GM19372 (cell line): ENCODE measurements at regions not wholly inside any gene's neighbourhood (a gene's known extent, or its start where the extent isn't known, plus 50 kb on each side); places are given as distances from the start of the nearest gene placed in this dataset.
A peak's percentile ranks its signal among the peaks of the same experiment; 100 is the strongest.
"Not testable (repeated sequence)": the region's sequence is repeated elsewhere in the genome, so short reads cannot be mapped to it uniquely, and the experiment has no call there.

Experiments
- ATAC-seq: cut with Tn5 transposase; IDR thresholded peaks from one replicate; pipeline ENCODE4 v1.9.1; 2021; ENCODE audit warnings: mild to moderate bottlenecking, low read depth, moderate library complexity; ENCODE audit not compliant: unreplicated experiment

- no peak for ATAC-seq
Measured at GRCh38 chr4:189815404-189816192, 125.1 kb upstream of the FRG1 start.

DNA sequence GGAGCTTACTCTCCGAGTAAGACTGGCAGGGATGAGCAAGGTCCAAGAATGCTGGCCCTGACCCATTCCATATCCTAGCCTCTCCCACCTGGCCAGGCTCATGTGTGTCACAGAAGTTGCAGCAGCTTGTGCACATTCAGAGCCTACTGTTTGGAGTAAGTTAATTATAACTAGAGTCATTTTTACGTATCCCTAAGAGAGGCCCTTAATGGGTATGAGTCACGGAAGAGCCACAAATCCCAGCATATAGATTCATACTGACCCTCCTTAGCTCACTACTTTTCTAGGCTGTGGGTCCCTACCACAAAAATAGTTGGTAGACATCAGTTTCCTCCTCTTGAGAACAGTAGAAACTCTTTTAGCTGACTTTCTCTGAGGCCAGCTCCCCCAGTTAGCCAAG lies 118.3 kb upstream of the FRG1 start:
- no peak for ATAC-seq

DNA sequence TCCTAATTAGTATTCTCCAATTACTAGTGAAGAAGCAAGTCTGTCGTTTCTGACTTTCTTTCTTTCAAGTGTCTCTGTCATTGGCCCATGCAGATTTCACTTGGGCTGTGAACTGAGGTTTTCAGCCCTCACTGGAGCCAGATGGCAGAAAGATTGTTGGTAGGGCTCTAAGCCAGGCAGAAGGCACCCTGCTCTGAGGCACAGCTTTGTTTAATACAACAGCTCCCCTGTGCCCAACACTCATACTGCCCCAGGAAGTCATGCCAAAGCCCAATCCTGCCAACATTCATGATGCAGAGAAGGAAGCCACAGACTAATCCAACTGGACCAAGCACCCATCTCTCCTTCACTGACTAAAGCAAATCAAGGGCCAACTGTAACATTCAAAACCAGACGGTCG lies 117.1 kb upstream of the FRG1 start:
- no peak for ATAC-seq

- no peak for ATAC-seq
Measured at GRCh38 chr4:189825466-189825865, 115.2 kb upstream of the FRG1 start.

DNA sequence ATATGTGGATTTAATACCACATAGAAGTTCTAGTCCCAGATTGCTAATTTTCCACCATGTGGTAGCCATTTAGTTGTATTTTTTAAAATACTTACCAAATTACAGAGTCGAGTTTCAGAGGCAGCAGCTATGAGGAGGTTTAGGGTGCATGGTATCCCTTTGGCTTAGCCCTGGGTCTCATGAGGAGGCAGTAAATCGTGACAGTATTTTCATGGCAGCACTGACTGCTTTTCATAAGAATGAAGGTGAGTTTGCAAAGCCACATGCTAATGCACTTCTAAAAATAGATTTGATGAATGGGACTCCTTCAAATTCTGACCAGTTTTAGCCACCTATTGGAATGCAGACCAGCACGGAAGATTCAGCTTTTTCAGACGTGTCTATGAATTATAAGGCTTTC lies 114.0 kb upstream of the FRG1 start:
- ATAC-seq = no peak

DNA sequence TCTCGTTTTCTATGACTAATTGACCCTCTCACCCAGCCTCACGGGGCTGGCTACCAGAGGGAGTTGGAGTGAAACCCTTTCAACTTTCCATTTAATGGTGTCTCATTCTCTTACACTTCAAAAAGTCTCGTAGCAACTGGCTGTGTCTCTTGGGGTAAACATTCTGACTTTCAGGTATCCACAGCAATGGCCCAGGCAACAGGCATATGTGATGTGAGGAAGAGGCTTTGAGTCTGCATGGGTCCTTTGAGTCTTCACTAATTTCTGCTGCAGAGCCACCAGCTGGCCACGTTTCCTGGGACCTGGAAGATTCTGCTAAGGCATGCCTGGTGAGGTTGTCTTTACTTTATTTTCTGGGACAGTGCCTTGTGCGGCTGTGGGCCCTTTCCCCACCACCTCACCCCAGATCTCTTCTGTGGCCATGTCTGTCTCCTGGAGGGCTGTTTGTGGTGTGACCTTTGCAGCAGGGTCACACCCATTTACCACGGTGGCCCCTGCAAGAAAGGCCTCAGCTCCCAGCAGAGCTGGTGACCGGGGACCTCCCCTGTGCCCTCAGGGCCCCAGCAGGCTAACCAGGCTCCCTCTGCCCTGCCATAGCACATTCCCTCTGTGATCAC lies 112.5 kb upstream of the FRG1 start:
- no peak for ATAC-seq

GRCh38 chr4:189832528-189832927 lies 108.1 kb upstream of the FRG1 start:
- no peak for ATAC-seq

DNA sequence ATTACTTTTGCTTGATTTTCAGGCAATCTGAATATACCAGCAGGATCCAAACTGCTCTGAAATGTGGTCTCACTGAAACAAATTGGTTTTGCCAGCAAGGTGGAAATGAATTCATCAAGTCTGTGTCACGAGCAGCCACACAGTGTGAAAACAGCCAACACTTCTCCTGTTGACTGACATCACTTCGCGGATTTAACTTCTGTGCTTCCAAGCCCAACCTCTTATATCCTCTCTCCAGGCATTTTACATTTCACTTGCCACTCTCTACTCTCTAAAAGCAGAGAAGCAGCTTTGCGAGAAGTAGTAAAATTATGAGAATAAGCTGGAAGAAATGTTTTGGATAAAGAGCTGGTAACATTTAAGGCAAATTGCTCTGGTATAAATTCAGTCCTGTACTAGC lies 106.1 kb upstream of the FRG1 start:
- no peak for ATAC-seq

DNA sequence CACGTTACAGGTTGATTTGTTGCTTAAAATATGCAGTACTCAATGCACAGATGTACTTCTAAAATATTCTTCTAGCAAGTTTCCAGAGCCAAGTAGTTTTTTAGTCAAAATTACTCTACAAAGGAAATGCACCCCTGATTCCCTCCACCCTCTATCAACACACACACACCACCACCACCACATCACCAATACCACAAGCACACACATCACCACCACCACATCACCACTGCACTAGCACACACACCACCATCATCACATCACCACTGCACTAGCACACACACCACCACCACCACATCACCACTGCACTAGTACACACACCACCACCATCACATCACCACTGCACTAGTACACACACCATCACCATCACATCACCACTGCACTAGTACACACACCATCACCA lies 105.2 kb upstream of the FRG1 start:
- no peak for ATAC-seq

GRCh38 chr4:189837471-189837870 lies 103.2 kb upstream of the FRG1 start:
- no peak for ATAC-seq

DNA sequence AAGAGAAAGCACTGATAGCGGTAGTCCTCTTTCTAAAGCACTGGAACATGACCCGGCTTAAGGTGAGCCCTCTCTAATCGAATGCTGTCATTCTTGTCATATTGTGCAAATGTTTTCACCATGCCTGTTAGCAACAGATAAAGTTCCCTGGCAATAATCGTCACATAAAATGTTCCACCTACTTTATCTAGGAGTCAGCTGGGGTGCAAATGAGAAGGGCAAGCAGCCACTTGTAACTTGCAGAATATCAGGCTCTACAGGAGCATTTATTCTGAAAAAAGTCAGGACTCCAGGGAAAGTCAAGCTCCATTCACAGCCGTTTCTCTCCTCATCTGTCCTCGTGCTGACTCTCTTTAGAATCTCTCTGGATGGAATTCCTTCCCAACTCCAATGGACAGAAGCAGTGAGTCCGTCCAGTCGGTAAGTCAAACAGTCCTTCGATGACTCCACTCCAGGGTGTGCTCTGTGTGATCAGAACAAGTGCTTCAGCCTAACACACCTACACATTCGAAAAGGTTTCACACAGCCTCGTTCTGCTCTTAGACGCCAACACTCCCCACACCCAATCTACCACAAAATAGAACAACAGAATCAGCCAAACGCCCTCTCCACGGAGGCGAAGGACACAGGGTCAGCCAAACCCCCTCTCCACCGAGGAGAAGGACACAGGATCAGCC lies 101.7 kb upstream of the FRG1 start:
- no peak for ATAC-seq

DNA sequence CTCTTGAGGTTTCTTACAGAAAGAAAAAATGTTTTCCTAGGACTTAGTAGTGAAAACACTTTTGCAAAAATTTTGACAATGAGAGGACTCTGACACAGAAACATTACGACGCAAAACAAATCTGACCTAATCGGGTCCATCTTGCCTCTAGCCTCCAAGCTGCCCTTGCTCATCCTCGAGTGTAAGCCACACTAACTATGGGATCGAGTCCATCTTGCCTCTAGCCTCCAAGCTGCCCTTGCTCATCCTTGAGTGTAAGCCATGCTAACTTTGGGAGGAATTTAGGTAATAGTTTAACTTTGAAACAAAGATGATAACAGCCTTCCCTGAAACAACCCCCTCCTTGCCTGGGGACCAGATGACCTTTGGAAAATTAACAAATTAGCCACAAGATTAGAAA lies 100.3 kb upstream of the FRG1 start:
- ATAC-seq = no peak

GRCh38 chr4:189843413-189844009 lies 97.2 kb upstream of the FRG1 start:
- no peak for ATAC-seq

- ATAC-seq = no peak
Measured at GRCh38 chr4:189845145-189845846, 95.4 kb upstream of the FRG1 start.

GRCh38 chr4:189846094-189846493 lies 94.6 kb upstream of the FRG1 start:
- not testable (repeated sequence) for ATAC-seq

- ATAC-seq = not testable (repeated sequence)
Measured at GRCh38 chr4:189846608-189847007, 94.1 kb upstream of the FRG1 start.

GRCh38 chr4:189848672-189849071 lies 92.0 kb upstream of the FRG1 start:
- ATAC-seq = not testable (repeated sequence)

- ATAC-seq = peak; percentile 82
Measured at GRCh38 chr4:189850239-189850856, 90.3 kb upstream of the FRG1 start.

DNA sequence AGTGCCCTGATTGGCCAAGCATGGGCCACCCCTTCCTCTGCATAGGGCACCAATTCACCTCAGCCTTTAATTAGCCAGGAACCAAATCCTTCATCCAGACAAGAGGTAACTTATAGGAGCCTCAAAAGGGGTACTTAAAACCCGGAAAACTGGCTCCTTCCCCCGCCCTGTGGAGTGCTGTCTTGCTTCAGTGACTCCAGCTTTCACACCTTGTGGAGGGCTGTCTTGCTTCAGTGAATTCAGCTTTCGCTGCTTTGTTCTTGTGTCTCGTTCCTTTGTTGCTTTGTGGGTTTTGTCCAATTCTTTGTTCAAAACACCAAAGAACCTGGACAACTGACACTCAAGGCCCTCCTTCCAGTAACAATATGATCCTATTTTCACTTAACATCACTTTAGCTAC lies 82.2 kb upstream of the FRG1 start:
- no peak for ATAC-seq

- no peak for ATAC-seq
Measured at GRCh38 chr4:189861101-189861500, 79.6 kb upstream of the FRG1 start.
